Natural killer cell (primary cell): ENCODE measurements at regions not wholly inside any gene's neighbourhood (a gene's known extent, or its start where the extent isn't known, plus 50 kb on each side); places are given as distances from the start of the nearest gene placed in this dataset.

Experiments used
- ATAC-seq, 3 donors: fragments of 150-1000 bp in 2 of 3; fragments of 200-7000 bp in 1 of 3; cut with Tn5 transposase; 1 replicate in 1 of 3; 2 replicates in 2 of 3; pipeline ENCODE4 v1.10.0; 2021; ENCODE audit warnings: mild to moderate bottlenecking in 2 of 3, moderate library complexity in 2 of 3
- DNase-seq, 2 donors: peaks; one replicate each; pipeline versions ENCODE4 v3.0.0 to v3.0.0-alpha.2; 2013 to 2021; ENCODE audit warnings: mixed read lengths in 1 of 2
- H3K27ac ChIP-seq: one replicate; pipeline ENCODE4 v1.5.1; 2013; ENCODE audit warnings: mild to moderate bottlenecking, low read length
- H3K27me3 ChIP-seq: one replicate; pipeline ENCODE4 v1.6.1; 2013; ENCODE audit warnings: low read length; ENCODE audit not compliant: control insufficient read depth, insufficient read depth
- H3K36me3 ChIP-seq: one replicate; pipeline ENCODE4 v1.6.1; 2013; ENCODE audit warnings: low read length; ENCODE audit not compliant: control insufficient read depth, insufficient read depth
- H3K4me1 ChIP-seq: one replicate; pipeline ENCODE4 v1.6.1; 2013; ENCODE audit warnings: low read length; ENCODE audit not compliant: control insufficient read depth, insufficient read depth
- H3K4me3 ChIP-seq: one replicate; pipeline ENCODE4 v1.5.1; 2013; ENCODE audit warnings: low read length
- H3K9me3 ChIP-seq: one replicate; pipeline ENCODE4 v1.6.1; 2013; ENCODE audit warnings: low read length; ENCODE audit not compliant: control insufficient read depth, insufficient read depth
- H3K27ac Mint-ChIP-seq, 2 donors: one replicate each; pipeline ENCODE4 v1.8.0; 2022; ENCODE audit warnings: mild to moderate bottlenecking in 2 of 2, mixed read lengths in 2 of 2, moderate library complexity in 1 of 2
- H3K27me3 Mint-ChIP-seq, 2 donors: one replicate each; pipeline ENCODE4 v1.8.0; 2022; ENCODE audit warnings: low read depth in 2 of 2, mixed read lengths in 2 of 2
- H3K36me3 Mint-ChIP-seq: one replicate; pipeline ENCODE4 v1.8.0; 2022; ENCODE audit warnings: mixed read lengths
- H3K4me1 Mint-ChIP-seq, 2 donors: one replicate each; pipeline ENCODE4 v1.8.0; 2022; ENCODE audit warnings: mixed read lengths in 2 of 2
- H3K4me3 Mint-ChIP-seq: one replicate; pipeline ENCODE4 v1.8.0; 2022; ENCODE audit warnings: mild to moderate bottlenecking, moderate library complexity, mixed read lengths
- H3K9me3 Mint-ChIP-seq, 2 donors: one replicate each; pipeline ENCODE4 v1.8.0; 2022; ENCODE audit warnings: mixed read lengths in 2 of 2
- CTCF ChIP-seq: fragments of 200-600 bp; IDR thresholded peaks from one replicate; pipeline ENCODE4 v1.8.0; 2022; ENCODE audit warnings: antibody characterized with exemption
- WGBS: methylation state at CpG from one replicate; pipeline ENCODE4 v1.1.7; 2013; ENCODE audit warnings: missing lambda C conversion rate; ENCODE audit not compliant: insufficient coverage; 5-methylcytosine and 5-hydroxymethylcytosine counted together
- intact Hi-C: fragments of 100-400 bp; cut with micrococcal nuclease; formaldehyde crosslinking; loops from one replicate; pipeline ENCODE4 v1.14.2; 2022

GRCh38 chr15:62940755-62941361 lies 101.7 kb upstream of the TPM1 start:
- TF ChIP-seq CTCF: no peak
- no peaks in the 10 kb centered on the region for H3K36me3 ChIP-seq
- H3K27me3 ChIP-seq: no peaks in the 10 kb centered on the region
- intact Hi-C loops: no loop called here
- Mint-ChIP-seq H3K4me3 (no peak overlapping the region), H3K27ac (no peak overlapping the region), H3K9me3 (no peaks in the 10 kb centered on the region), H3K4me1 (no peaks in the 10 kb centered on the region), H3K36me3 (no peaks in the 10 kb centered on the region), H3K27me3 (peaks cover 27 to 50% of the 10 kb centered on the region in 2 donors)
- 78% methylated on average over 11 of the region's 11 CpGs for WGBS
- H3K4me3 ChIP-seq: no peak overlapping the region
- H3K4me1 ChIP-seq: no peaks in the 10 kb centered on the region
- no peak overlapping the region for H3K27ac ChIP-seq
- H3K9me3 ChIP-seq: no peaks in the 10 kb centered on the region
- DNase-seq (no peak), ATAC-seq (no peak)

- Histone ChIP-seq H3K36me3 (no peaks in the 10 kb centered on the region), H3K27me3 (no peaks in the 10 kb centered on the region), H3K27ac (no peak overlapping the region), H3K4me1 (no peaks in the 10 kb centered on the region), H3K4me3 (no peak overlapping the region), H3K9me3 (no peaks in the 10 kb centered on the region)
- H3K36me3 Mint-ChIP-seq: no peaks in the 10 kb centered on the region
- no peak for ATAC-seq
- TF ChIP-seq CTCF: no peak
- peaks cover 28 to 46% of the 10 kb centered on the region in 2 donors for H3K27me3 Mint-ChIP-seq
- no peak for DNase-seq
- H3K4me3 Mint-ChIP-seq: no peak overlapping the region
- intact Hi-C loops: no loop called here
- H3K27ac Mint-ChIP-seq: no peak overlapping the region
- H3K9me3 Mint-ChIP-seq: no peaks in the 10 kb centered on the region
- no peaks in the 10 kb centered on the region for H3K4me1 Mint-ChIP-seq
Measured at GRCh38 chr15:62941699-62942098, 100.8 kb upstream of the TPM1 start.

- Mint-ChIP-seq H3K4me1 (no peaks in the 10 kb centered on the region), H3K27ac (no peak overlapping the region), H3K27me3 (peaks cover 29 to 45% of the 10 kb centered on the region in 2 donors), H3K4me3 (no peak overlapping the region), H3K36me3 (no peaks in the 10 kb centered on the region), H3K9me3 (no peaks in the 10 kb centered on the region)
- no peak for TF ChIP-seq CTCF
- no peak for DNase-seq
- H3K4me3 ChIP-seq: no peak overlapping the region
- H3K36me3 ChIP-seq: no peaks in the 10 kb centered on the region
- ATAC-seq: no peak
- no peaks in the 10 kb centered on the region for H3K9me3 ChIP-seq
- H3K4me1 ChIP-seq: no peaks in the 10 kb centered on the region
- H3K27me3 ChIP-seq: no peaks in the 10 kb centered on the region
- no peak overlapping the region for H3K27ac ChIP-seq
- intact Hi-C loops: no loop called here
- 93% methylated on average over 7 of the region's 9 CpGs for WGBS
Measured at GRCh38 chr15:62942428-62942827, 100.1 kb upstream of the TPM1 start.

GRCh38 chr15:62945063-62945462 lies 97.5 kb upstream of the TPM1 start:
- H3K4me3 Mint-ChIP-seq: no peak overlapping the region
- Histone ChIP-seq H3K27ac (no peak overlapping the region), H3K36me3 (no peaks in the 10 kb centered on the region), H3K9me3 (no peaks in the 10 kb centered on the region), H3K4me1 (no peaks in the 10 kb centered on the region), H3K4me3 (no peak overlapping the region), H3K27me3 (no peaks in the 10 kb centered on the region)
- no peak overlapping the region for H3K27ac Mint-ChIP-seq
- ATAC-seq: no peak
- no peaks in the 10 kb centered on the region for H3K36me3 Mint-ChIP-seq
- TF ChIP-seq CTCF: no peak
- no peaks in the 10 kb centered on the region for H3K9me3 Mint-ChIP-seq
- H3K27me3 Mint-ChIP-seq: peaks cover 36 to 61% of the 10 kb centered on the region in 2 donors
- 87% methylated on average over 2 of the region's 2 CpGs for WGBS
- DNase-seq: no peak
- H3K4me1 Mint-ChIP-seq: no peaks in the 10 kb centered on the region
- intact Hi-C loops: no loop called here
